ENCODE measurements at regions not wholly inside any gene's neighbourhood (a gene's known extent, or its start where the extent isn't known, plus 50 kb on each side); places are given as distances from the start of the nearest gene placed in this dataset.

DNA sequence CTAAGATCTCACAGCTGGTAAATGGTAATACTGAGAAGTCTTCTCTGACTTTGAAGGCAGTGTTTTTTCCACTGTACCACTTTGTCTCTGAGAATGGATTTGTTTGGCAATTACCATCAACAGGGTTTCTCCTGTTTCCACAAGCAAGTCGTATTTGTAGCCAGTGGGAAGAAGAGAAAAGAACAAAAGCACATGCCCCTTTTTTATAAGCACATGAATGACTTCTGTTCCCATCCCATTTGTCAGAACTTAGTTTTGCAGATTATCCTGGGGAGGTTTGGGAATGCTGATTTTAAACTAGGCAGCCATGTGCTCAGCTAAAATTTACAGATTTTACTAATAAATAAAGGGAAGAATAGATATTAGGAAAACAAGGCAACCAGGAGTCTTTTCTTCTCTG is 92.9 kb upstream of the ZSWIM2 start:
- no peak overlapping the region for H4K5ac ChIP-seq (ENCODE audit: insufficient read length, low read depth, low read length)
- no peak for TF ChIP-seq CTCF (conservative IDR thresholded peaks at IDR 0.05)
- no peak overlapping the region for H2AK5ac ChIP-seq (ENCODE audit: insufficient read length, low read length)
- no peak overlapping the region for H3K56ac ChIP-seq (ENCODE audit: insufficient read length, low read depth, low read length)
- no peaks in the 10 kb centered on the region for H3K36me3 Mint-ChIP-seq (ENCODE audit: insufficient read depth in 1 of 3, low read depth in 3 of 3)
- no peak overlapping the region for H3K4me3 Mint-ChIP-seq
- no peak overlapping the region for H2BK120ac ChIP-seq (ENCODE audit: low read depth, low read length, poor library complexity, severe bottlenecking)
- no peak overlapping the region for H3K9ac ChIP-seq (ENCODE audit: extremely low read depth, insufficient read length, low read length)
- H3K79me1 ChIP-seq (ENCODE audit: insufficient read depth, low read depth, low read length, poor library complexity, severe bottlenecking) = no peaks in the 10 kb centered on the region
- H2BK15ac ChIP-seq (ENCODE audit: low read depth, low read length) = no peak overlapping the region
- H3K4me1 Mint-ChIP-seq = peaks cover 5% of the 10 kb centered on the region in 2 experiments
- no peak overlapping the region for H3K27ac ChIP-seq (ENCODE audit: insufficient read length, low read depth, low read length)
- no peaks in the 10 kb centered on the region for H3K9me3 Mint-ChIP-seq
- no peak overlapping the region for H2BK12ac ChIP-seq (ENCODE audit: insufficient read length, low read depth, low read length)
- no peaks in the 10 kb centered on the region for H3K23me2 ChIP-seq (ENCODE audit: insufficient read length, low read depth, low read length, poor library complexity, severe bottlenecking)
- no peak overlapping the region for H2AFZ ChIP-seq (ENCODE audit: low read length)
- H3K4ac ChIP-seq (ENCODE audit: low read depth, low read length) = no peak overlapping the region
- DNase-seq = no peak
- no peak overlapping the region for H3K14ac ChIP-seq (ENCODE audit: insufficient read depth, low read length)
- no peaks in the 10 kb centered on the region for H3K27me3 ChIP-seq (ENCODE audit: insufficient read depth, low read length)
- no peak overlapping the region for H3K23ac ChIP-seq (ENCODE audit: insufficient read length, low read depth, low read length)
- H3K27me3 Mint-ChIP-seq (ENCODE audit: low read depth) = no peaks in the 10 kb centered on the region
- no peaks in the 10 kb centered on the region for H3K79me2 ChIP-seq (ENCODE audit: insufficient read depth, low read length)
- H3K9me3 ChIP-seq (ENCODE audit: control insufficient read depth, low read depth, low read length) = no peaks in the 10 kb centered on the region
- H2BK5ac ChIP-seq (ENCODE audit: insufficient read length, low read length) = no peak overlapping the region
- H4K8ac ChIP-seq (replicated peaks; ENCODE audit: insufficient read length, low read depth, low read length) = no peak overlapping the region
- no peak overlapping the region for H3K4me2 ChIP-seq (ENCODE audit: insufficient read depth, insufficient read length, low read length)
- H4K20me1 ChIP-seq (ENCODE audit: control insufficient read depth, insufficient read depth, insufficient read length) = no peaks in the 10 kb centered on the region
- no peaks in the 10 kb centered on the region for H3K4me1 ChIP-seq (ENCODE audit: insufficient read depth, low read length)
- H4K91ac ChIP-seq (ENCODE audit: insufficient read length, low read depth, low read length) = no peak overlapping the region
- no peak overlapping the region for H3K27ac Mint-ChIP-seq
- no peak overlapping the region for H3T11ph ChIP-seq (ENCODE audit: low read length)
- no CpG with 5 or more reads among the region's 1 CpG for WGBS (ENCODE audit: extremely low coverage, insufficient read length, low lambda C conversion rate)
- H2BK20ac ChIP-seq (ENCODE audit: low read depth, low read length, poor library complexity, severe bottlenecking) = no peak overlapping the region
- H3K18ac ChIP-seq (ENCODE audit: insufficient read length, low read depth, low read length) = no peak overlapping the region
